Mesenchymal stem cell (in vitro differentiated cells and primary cell): ENCODE measurements at regions not wholly inside any gene's neighbourhood (a gene's known extent, or its start where the extent isn't known, plus 50 kb on each side); places are given as distances from the start of the nearest gene placed in this dataset.

Experiments used
- DNase-seq: peaks from one replicate; pipeline ENCODE4 v3.0.0-alpha.2; 2013
- H2AFZ ChIP-seq: one replicate; pipeline ENCODE4 v1.6.1; 2013; ENCODE audit warnings: low read depth, mild to moderate bottlenecking, control low read depth, inconsistent platforms, low read length, moderate library complexity
- H2AK5ac ChIP-seq: 2 replicates; pipeline ENCODE4 v1.6.1; 2013; ENCODE audit warnings: low read length, moderate library complexity, mild to moderate bottlenecking, inconsistent platforms; ENCODE audit not compliant: severe bottlenecking
- H2BK120ac ChIP-seq: one replicate; pipeline ENCODE4 v1.6.1; 2013; ENCODE audit warnings: low read depth, mild to moderate bottlenecking, inconsistent platforms, low read length, moderate library complexity
- H2BK12ac ChIP-seq, 2 experiments: one replicate each; pipeline ENCODE4 v1.6.1; 2013; ENCODE audit warnings: inconsistent platforms in 2 of 2, low read length in 2 of 2, mild to moderate bottlenecking in 2 of 2, moderate library complexity in 2 of 2, control low read depth in 1 of 2
- H2BK15ac ChIP-seq: one replicate; pipeline ENCODE4 v1.6.1; 2013; ENCODE audit warnings: mild to moderate bottlenecking, low read depth, inconsistent platforms; ENCODE audit not compliant: poor library complexity, severe bottlenecking
- H2BK5ac ChIP-seq: 2 replicates; pipeline ENCODE4 v1.6.1; 2013; ENCODE audit warnings: low read depth, mild to moderate bottlenecking, low read length, control low read depth, inconsistent platforms; ENCODE audit not compliant: poor library complexity, severe bottlenecking
- H3K14ac ChIP-seq, 2 experiments: one replicate each; pipeline ENCODE4 v1.6.1; 2013; ENCODE audit warnings: inconsistent platforms in 2 of 2, low read length in 2 of 2, control low read depth in 1 of 2, mild to moderate bottlenecking in 1 of 2, moderate library complexity in 1 of 2
- H3K18ac ChIP-seq, 2 experiments: one replicate each; pipeline ENCODE4 v1.6.1; 2013; ENCODE audit warnings: inconsistent platforms in 2 of 2, low read length in 2 of 2, control low read depth in 1 of 2, low read depth in 1 of 2, mild to moderate bottlenecking in 1 of 2
- H3K23ac ChIP-seq, 2 experiments: one replicate each; pipeline ENCODE4 v1.6.1; 2013; ENCODE audit warnings: inconsistent platforms in 2 of 2, low read length in 2 of 2, mild to moderate bottlenecking in 2 of 2, moderate library complexity in 2 of 2, control low read depth in 1 of 2
- H3K27ac ChIP-seq: 2 replicates; pipeline ENCODE4 v1.5.1; 2013; ENCODE audit warnings: mild to moderate bottlenecking, moderate library complexity, low read length, control low read depth, inconsistent platforms; ENCODE audit not compliant: poor library complexity, severe bottlenecking
- H3K27me3 ChIP-seq, 2 experiments: 2 replicates each; pipeline versions ENCODE4 v1.6.1 to v1.7.0; 2013; ENCODE audit warnings: low read length in 2 of 2, mild to moderate bottlenecking in 2 of 2, moderate library complexity in 2 of 2, control low read depth in 1 of 2, inconsistent platforms in 1 of 2; ENCODE audit not compliant: control insufficient read depth in 1 of 2, insufficient read depth in 1 of 2
- H3K36me3 ChIP-seq, 2 experiments: 2 replicates each; pipeline versions ENCODE4 v1.6.1 to v1.7.0; 2013; ENCODE audit warnings: low read length in 2 of 2, control low read depth in 1 of 2, inconsistent platforms in 1 of 2, low read depth in 1 of 2, mild to moderate bottlenecking in 1 of 2; ENCODE audit not compliant: insufficient read depth in 2 of 2, control insufficient read depth in 1 of 2
- H3K4ac ChIP-seq, 2 experiments: one replicate each; pipeline ENCODE4 v1.6.1; 2013; ENCODE audit warnings: inconsistent platforms in 2 of 2, low read length in 2 of 2, mild to moderate bottlenecking in 2 of 2, moderate library complexity in 2 of 2, control low read depth in 1 of 2, low read depth in 1 of 2
- H3K4me1 ChIP-seq: 2 replicates; pipeline ENCODE4 v1.6.1; 2013; ENCODE audit warnings: low read depth, low read length, control low read depth; ENCODE audit not compliant: control insufficient read depth, insufficient read depth
- H3K4me2 ChIP-seq: 2 replicates; pipeline ENCODE4 v1.6.1; 2013; ENCODE audit warnings: low read length, mild to moderate bottlenecking, inconsistent platforms; ENCODE audit not compliant: poor library complexity, severe bottlenecking
- H3K4me3 ChIP-seq, 2 experiments: 2 replicates each; pipeline versions ENCODE4 v1.5.1 to v1.7.0; 2013; ENCODE audit warnings: low read length in 2 of 2, mild to moderate bottlenecking in 2 of 2, control low read depth in 1 of 2, low read depth in 1 of 2; ENCODE audit not compliant: insufficient read depth in 1 of 2
- H3K79me1 ChIP-seq: replicated peaks from 2 replicates; pipeline ENCODE4 v1.6.1; 2013; ENCODE audit warnings: mild to moderate bottlenecking, control low read depth, low read length, inconsistent platforms; ENCODE audit not compliant: poor library complexity, severe bottlenecking
- H3K9ac ChIP-seq: 2 replicates; pipeline ENCODE4 v1.7.0; 2013; ENCODE audit warnings: mild to moderate bottlenecking, low read length, moderate library complexity
- H3K9me3 ChIP-seq: 2 replicates; pipeline ENCODE4 v1.7.0; 2013; ENCODE audit warnings: mild to moderate bottlenecking, low read length; ENCODE audit not compliant: control insufficient read depth
- H4K8ac ChIP-seq: one replicate; pipeline ENCODE4 v1.6.1; 2013; ENCODE audit warnings: inconsistent platforms, mild to moderate bottlenecking, low read length, moderate library complexity
- H4K91ac ChIP-seq: one replicate; pipeline ENCODE4 v1.6.1; 2013; ENCODE audit warnings: mild to moderate bottlenecking, low read length, inconsistent platforms
- WGBS: methylation state at CpG from one replicate; pipeline ENCODE4 v1.1.7; 2013; ENCODE audit warnings: mixed read lengths; 5-methylcytosine and 5-hydroxymethylcytosine counted together

GRCh38 chr2:15700131-15700530 lies 108.5 kb downstream of the DDX1 start:
- no peak overlapping the region for H3K18ac ChIP-seq

GRCh38 chr2:15700599-15701340 lies 109.1 kb downstream of the DDX1 start:
- Histone ChIP-seq H3K9me3 (no peaks in the 10 kb centered on the region), H3K9ac (no peak overlapping the region), H2AFZ (no peak overlapping the region), H3K79me1 (no peaks in the 10 kb centered on the region), H3K27ac (no peak overlapping the region), H2BK15ac (no peak overlapping the region), H3K4ac (no peak overlapping the region), H4K8ac (no peak overlapping the region), H3K27me3 (peaks cover 0 to 8% of the 10 kb centered on the region in 2 experiments), H2BK5ac (no peak overlapping the region), H3K18ac (no peak overlapping the region), H2BK12ac (no peak overlapping the region), H2BK120ac (no peak overlapping the region), H2AK5ac (no peak overlapping the region), H3K4me1 (no peaks in the 10 kb centered on the region), H4K91ac (no peak overlapping the region), H3K4me3 (no peak overlapping the region), H3K14ac (no peak overlapping the region), H3K4me2 (no peak overlapping the region), H3K36me3 (no peaks in the 10 kb centered on the region), H3K23ac (no peak overlapping the region)
- 79% methylated on average over 7 of the region's 7 CpGs for WGBS
- no peak for DNase-seq

More at GRCh38 chr2:15700131-15700530, 108.5 kb downstream of the DDX1 start:
- no peak for DNase-seq
- Histone ChIP-seq H3K27me3 (peaks cover 0 to 8% of the 10 kb centered on the region in 2 experiments), H2BK12ac (no peak overlapping the region), H2BK5ac (no peak overlapping the region), H3K4me2 (no peak overlapping the region), H3K79me1 (no peaks in the 10 kb centered on the region), H2BK120ac (no peak overlapping the region), H2AFZ (no peak overlapping the region), H3K36me3 (no peaks in the 10 kb centered on the region), H3K4ac (no peak overlapping the region), H3K14ac (no peak overlapping the region), H3K4me1 (no peaks in the 10 kb centered on the region), H3K9me3 (no peaks in the 10 kb centered on the region), H2BK15ac (no peak overlapping the region), H3K23ac (no peak overlapping the region), H4K91ac (no peak overlapping the region), H2AK5ac (no peak overlapping the region), H3K4me3 (no peak overlapping the region), H4K8ac (no peak overlapping the region), H3K27ac (no peak overlapping the region), H3K9ac (no peak overlapping the region)
- WGBS: 97% methylated on average over 1 of the region's 2 CpGs

- peaks cover 0 to 8% of the 10 kb centered on the region in 2 experiments for H3K27me3 ChIP-seq
- H2BK120ac ChIP-seq: no peak overlapping the region
- no peaks in the 10 kb centered on the region for H3K4me1 ChIP-seq
- no peak overlapping the region for H4K8ac ChIP-seq
- no peak overlapping the region for H2BK5ac ChIP-seq
- H3K4ac ChIP-seq: no peak overlapping the region
- no peak overlapping the region for H3K23ac ChIP-seq
- no peaks in the 10 kb centered on the region for H3K9me3 ChIP-seq
- no peak overlapping the region for H3K4me2 ChIP-seq
- H3K36me3 ChIP-seq: no peaks in the 10 kb centered on the region
- no peak for DNase-seq
- no peak overlapping the region for H3K27ac ChIP-seq
- 94% methylated on average over 6 of the region's 11 CpGs for WGBS
- H3K9ac ChIP-seq: no peak overlapping the region
- no peak overlapping the region for H3K4me3 ChIP-seq
- H2AK5ac ChIP-seq: no peak overlapping the region
- no peak overlapping the region for H2BK15ac ChIP-seq
- no peak overlapping the region for H3K14ac ChIP-seq
- H4K91ac ChIP-seq: no peak overlapping the region
- no peak overlapping the region for H2BK12ac ChIP-seq
- H3K18ac ChIP-seq: no peak overlapping the region
- H3K79me1 ChIP-seq: no peaks in the 10 kb centered on the region
- H2AFZ ChIP-seq: no peak overlapping the region
Observed at GRCh38 chr2:15701341-15701907, 109.8 kb downstream of the DDX1 start.

DNA sequence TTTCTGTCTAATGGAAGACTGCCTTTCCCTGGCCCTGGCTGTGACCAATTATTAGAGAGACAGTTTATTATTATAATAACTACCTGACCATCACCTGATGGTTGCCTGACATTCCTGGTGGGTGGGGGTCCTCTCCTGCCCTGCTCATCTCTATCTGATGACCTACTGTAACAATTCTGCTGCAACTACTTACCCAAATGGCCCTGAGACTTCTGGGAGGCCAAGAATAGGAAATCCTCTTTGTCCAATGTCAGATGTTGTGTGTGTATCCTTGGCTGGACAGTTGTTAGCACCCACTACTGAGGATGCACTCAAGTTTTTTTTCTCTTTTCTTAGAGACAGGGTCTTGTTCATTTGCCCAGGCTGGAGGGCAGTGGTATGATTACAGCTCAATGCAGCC lies 110.3 kb downstream of the DDX1 start:
- H3K9me3 ChIP-seq: no peaks in the 10 kb centered on the region
- H2BK15ac ChIP-seq: no peak overlapping the region
- no peak overlapping the region for H3K9ac ChIP-seq
- H3K4me1 ChIP-seq: no peaks in the 10 kb centered on the region
- peaks cover 0 to 8% of the 10 kb centered on the region in 2 experiments for H3K27me3 ChIP-seq
- H4K91ac ChIP-seq: no peak overlapping the region
- no peaks in the 10 kb centered on the region for H3K36me3 ChIP-seq
- no peak overlapping the region for H3K23ac ChIP-seq
- H3K4me3 ChIP-seq: no peak overlapping the region
- DNase-seq: no peak
- H3K27ac ChIP-seq: no peak overlapping the region
- H2AFZ ChIP-seq: no peak overlapping the region
- H3K79me1 ChIP-seq: no peaks in the 10 kb centered on the region
- no peak overlapping the region for H2AK5ac ChIP-seq
- H2BK120ac ChIP-seq: no peak overlapping the region
- H3K4me2 ChIP-seq: no peak overlapping the region
- H3K18ac ChIP-seq: no peak overlapping the region
- no peak overlapping the region for H2BK12ac ChIP-seq
- no peak overlapping the region for H2BK5ac ChIP-seq
- no peak overlapping the region for H3K14ac ChIP-seq
- H4K8ac ChIP-seq: no peak overlapping the region
- H3K4ac ChIP-seq: no peak overlapping the region
